ENCODE measurements at regions not wholly inside any gene's neighbourhood (a gene's known extent, or its start where the extent isn't known, plus 50 kb on each side); places are given as distances from the start of the nearest gene placed in this dataset.

- H3K36me3 ChIP-seq (ENCODE audit: low read depth), result no peaks in the 10 kb centered on the region
- WGBS, 2 experiments (ENCODE audit: low coverage in 1 of 2, low lambda C conversion rate in 2 of 2, missing lambda C conversion rate in 2 of 2), result 58 to 59% methylated on average over 10 of the region's 10 CpGs
- no peaks in the 10 kb centered on the region for H4K20me1 ChIP-seq (ENCODE audit: insufficient read depth)
- no peak overlapping the region for H3K4me2 ChIP-seq (ENCODE audit: unreplicated experiment)
- H3K9me3 ChIP-seq (ENCODE audit: low read depth), result no peaks in the 10 kb centered on the region
- H3K4me1 ChIP-seq (ENCODE audit: insufficient read depth), result peaks cover 12% of the 10 kb centered on the region
- in situ Hi-C loops (cut with MboI), result no loop called here
- H2AFZ ChIP-seq, result no peak overlapping the region
- peaks cover 23% of the 10 kb centered on the region for H3K79me2 ChIP-seq (ENCODE audit: insufficient read depth)
- no peak overlapping the region for H3K9ac ChIP-seq
- peaks cover 6% of the 10 kb centered on the region; the same call in 1 of the 2 replicates for H3F3A ChIP-seq (ENCODE audit: insufficient read depth)
- H3K4me3 ChIP-seq, result no peak overlapping the region
- DNase-seq, result no peak
- H3K27me3 ChIP-seq (replicated peaks; ENCODE audit: insufficient read depth), result peaks cover 17% of the 10 kb centered on the region
- no peak overlapping the region for H3K27ac ChIP-seq
- no peaks in the 10 kb centered on the region for H3K9me2 ChIP-seq (ENCODE audit: insufficient read depth)
- TF ChIP-seq EZH2 (IDR thresholded peaks at IDR 0.05; ENCODE audit: insufficient read depth, poor library complexity, severe bottlenecking) (no peak), EZH2phosphoT487 (IDR thresholded peaks at IDR 0.05; ENCODE audit: insufficient read depth, low read depth) (no peak)
These were observed 129.4 kb upstream of the ZNF746 start for GRCh38 chr7:149626972-149627371.

GRCh38 chr7:149625947-149626392 is 128.4 kb upstream of the ZNF746 start:
- Histone ChIP-seq H3K4me3 (no peak overlapping the region), H3K36me3 (ENCODE audit: low read depth) (no peaks in the 10 kb centered on the region), H2AFZ (peak overlapping the region; percentile 98), H3K27me3 (replicated peaks; ENCODE audit: insufficient read depth) (peaks cover 8% of the 10 kb centered on the region), H4K20me1 (ENCODE audit: insufficient read depth) (no peaks in the 10 kb centered on the region), H3K27ac (no peak overlapping the region), H3K9ac (no peak overlapping the region), H3K9me3 (ENCODE audit: low read depth) (no peaks in the 10 kb centered on the region), H3K4me1 (ENCODE audit: insufficient read depth) (peaks cover 12% of the 10 kb centered on the region), H3K79me2 (ENCODE audit: insufficient read depth) (peaks cover 33% of the 10 kb centered on the region), H3F3A (ENCODE audit: insufficient read depth) (peaks cover 6% of the 10 kb centered on the region; the same call in 1 of the 2 replicates), H3K4me2 (ENCODE audit: unreplicated experiment) (peak overlapping the region; percentile 80), H3K9me2 (ENCODE audit: insufficient read depth) (no peaks in the 10 kb centered on the region)
- DNase-seq, result no peak
- in situ Hi-C loops (cut with MboI), result no loop called here
- WGBS, 2 experiments (ENCODE audit: low coverage in 1 of 2, low lambda C conversion rate in 2 of 2, missing lambda C conversion rate in 2 of 2), result 42 to 46% methylated on average over 7 of the region's 7 CpGs
- TF ChIP-seq EZH2 (IDR thresholded peaks at IDR 0.05; ENCODE audit: insufficient read depth, poor library complexity, severe bottlenecking) (no peak), EZH2phosphoT487 (IDR thresholded peaks at IDR 0.05; ENCODE audit: insufficient read depth, low read depth) (no peak)

- peak overlapping the region; percentile 62 for H3K27ac ChIP-seq
- peak overlapping the region; percentile 80 for H3K4me2 ChIP-seq (ENCODE audit: unreplicated experiment)
- TF ChIP-seq EZH2phosphoT487 (IDR thresholded peaks at IDR 0.05; ENCODE audit: insufficient read depth, low read depth) (no peak), EZH2 (IDR thresholded peaks at IDR 0.05; ENCODE audit: insufficient read depth, poor library complexity, severe bottlenecking) (no peak)
- in situ Hi-C loops (cut with MboI), result no loop called here
- peaks cover 12% of the 10 kb centered on the region for H3K4me1 ChIP-seq (ENCODE audit: insufficient read depth)
- peaks cover 7% of the 10 kb centered on the region for H3K27me3 ChIP-seq (replicated peaks; ENCODE audit: insufficient read depth)
- H3K9ac ChIP-seq, result peak overlapping the region; percentile 87
- H3K79me2 ChIP-seq (ENCODE audit: insufficient read depth), result peaks cover 39% of the 10 kb centered on the region
- peak overlapping the region; percentile 98 for H2AFZ ChIP-seq
- WGBS, 2 experiments (ENCODE audit: low coverage in 1 of 2, low lambda C conversion rate in 2 of 2, missing lambda C conversion rate in 2 of 2), result 32 to 33% methylated on average over 17 of the region's 17 CpGs
- peaks cover 3% of the 10 kb centered on the region; the same call in 1 of the 2 replicates for H3K36me3 ChIP-seq (ENCODE audit: low read depth)
- H3F3A ChIP-seq (ENCODE audit: insufficient read depth), result peaks cover 6% of the 10 kb centered on the region; the same call in 1 of the 2 replicates
- H3K4me3 ChIP-seq, result peak overlapping the region; percentile 83
- no peaks in the 10 kb centered on the region for H3K9me3 ChIP-seq (ENCODE audit: low read depth)
- no peaks in the 10 kb centered on the region for H3K9me2 ChIP-seq (ENCODE audit: insufficient read depth)
- no peaks in the 10 kb centered on the region for H4K20me1 ChIP-seq (ENCODE audit: insufficient read depth)
- peak; percentile 83 for DNase-seq
These were observed 127.8 kb upstream of the ZNF746 start for GRCh38 chr7:149625340-149625946.

GRCh38 chr7:149624419-149625339 is 127.1 kb upstream of the ZNF746 start:
- Histone ChIP-seq H3K36me3 (ENCODE audit: low read depth) (peaks cover 11% of the 10 kb centered on the region), H3K27ac (peak overlapping the region; percentile 62), H3K4me2 (ENCODE audit: unreplicated experiment) (peak overlapping the region; percentile 80), H3K9me2 (ENCODE audit: insufficient read depth) (no peaks in the 10 kb centered on the region), H2AFZ (peak overlapping the region; percentile 98), H3K4me1 (ENCODE audit: insufficient read depth) (peaks cover 12% of the 10 kb centered on the region), H3K79me2 (ENCODE audit: insufficient read depth) (peaks cover 46% of the 10 kb centered on the region), H3K4me3 (peak overlapping the region; percentile 83), H3K9me3 (ENCODE audit: low read depth) (no peaks in the 10 kb centered on the region), H4K20me1 (ENCODE audit: insufficient read depth) (no peaks in the 10 kb centered on the region), H3K27me3 (replicated peaks; ENCODE audit: insufficient read depth) (peaks cover 7% of the 10 kb centered on the region; the same call in 1 of the 2 replicates), H3F3A (ENCODE audit: insufficient read depth) (peaks cover 6% of the 10 kb centered on the region; the same call in 1 of the 2 replicates), H3K9ac (peak overlapping the region; percentile 87)
- TF ChIP-seq EZH2 (IDR thresholded peaks at IDR 0.05; ENCODE audit: insufficient read depth, poor library complexity, severe bottlenecking) (no peak), EZH2phosphoT487 (IDR thresholded peaks at IDR 0.05; ENCODE audit: insufficient read depth, low read depth) (no peak)
- 1 to 2% methylated on average over 60 to 94 of the region's 97 CpGs for WGBS, 2 experiments (ENCODE audit: low coverage in 1 of 2, low lambda C conversion rate in 2 of 2, missing lambda C conversion rate in 2 of 2)
- DNase-seq, result peak; percentile 99
- in situ Hi-C loops (cut with MboI), result no loop called here

All from GM23248 (cell line).